GM18909 (cell line): ENCODE measurements at regions not wholly inside any gene's neighbourhood (a gene's known extent, or its start where the extent isn't known, plus 50 kb on each side); places are given as distances from the start of the nearest gene placed in this dataset.
A peak's percentile ranks its signal among the peaks of the same experiment; 100 is the strongest.

Experiments used
- ATAC-seq: cut with Tn5 transposase; IDR thresholded peaks from one replicate; pipeline ENCODE4 v1.9.1; 2021; ENCODE audit warnings: mild to moderate bottlenecking; ENCODE audit not compliant: unreplicated experiment, poor library complexity

- ATAC-seq = no peak
Observed at GRCh38 chr7:132672200-132672990, 96.1 kb upstream of the PLXNA4 start.

DNA sequence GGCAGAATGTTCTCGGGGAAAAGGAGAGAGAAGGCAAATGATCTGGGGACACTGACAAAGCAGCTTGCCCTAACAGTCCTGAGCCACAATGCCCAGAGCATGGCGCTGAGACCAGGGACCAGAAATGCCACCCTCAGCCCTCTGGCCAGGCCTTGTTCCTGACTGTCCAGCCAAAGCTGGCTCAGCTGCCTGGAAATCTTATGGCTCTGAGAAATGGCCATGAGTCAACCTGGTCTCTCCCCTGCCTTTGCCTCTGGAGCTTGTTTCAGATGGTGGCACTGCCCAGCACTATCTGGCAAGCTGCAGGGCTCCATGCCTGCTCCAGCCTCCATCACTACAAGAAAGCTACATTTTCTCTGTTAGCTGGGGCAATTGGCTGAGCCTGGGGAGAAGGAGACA is 90.5 kb upstream of the PLXNA4 start:
- no peak for ATAC-seq

DNA sequence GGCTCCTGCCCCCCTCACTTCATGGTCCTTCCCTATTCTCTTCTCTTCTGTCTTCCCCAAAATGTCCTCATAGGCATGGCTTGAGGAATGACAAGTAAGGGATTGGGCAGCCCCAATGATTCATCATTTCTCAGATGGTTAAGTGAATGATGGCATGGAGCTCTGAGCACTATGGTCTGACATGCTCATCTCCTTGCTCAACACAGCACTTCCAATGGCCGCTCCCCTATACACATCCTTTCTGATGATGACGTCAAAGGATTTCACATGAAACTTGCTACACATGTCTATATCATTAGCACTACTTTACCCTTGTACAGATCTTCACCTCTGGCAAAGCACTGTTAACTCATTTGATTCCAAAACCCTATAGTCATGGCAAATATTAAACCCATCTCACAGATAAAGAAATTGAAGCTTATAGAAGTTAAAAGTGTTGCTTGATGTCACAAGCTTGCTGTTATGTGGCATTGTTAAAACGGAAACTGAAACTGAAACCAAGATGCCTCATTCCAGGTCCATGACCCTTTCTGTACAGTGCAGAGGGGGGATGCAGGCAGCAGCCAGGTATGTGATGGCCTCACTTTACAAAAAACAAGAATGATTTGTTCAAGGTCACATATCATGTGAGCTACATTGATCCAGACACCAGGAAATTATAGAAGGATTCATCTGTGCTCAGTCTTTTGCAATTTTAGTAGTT is 90.0 kb upstream of the PLXNA4 start:
- ATAC-seq = no peak

DNA sequence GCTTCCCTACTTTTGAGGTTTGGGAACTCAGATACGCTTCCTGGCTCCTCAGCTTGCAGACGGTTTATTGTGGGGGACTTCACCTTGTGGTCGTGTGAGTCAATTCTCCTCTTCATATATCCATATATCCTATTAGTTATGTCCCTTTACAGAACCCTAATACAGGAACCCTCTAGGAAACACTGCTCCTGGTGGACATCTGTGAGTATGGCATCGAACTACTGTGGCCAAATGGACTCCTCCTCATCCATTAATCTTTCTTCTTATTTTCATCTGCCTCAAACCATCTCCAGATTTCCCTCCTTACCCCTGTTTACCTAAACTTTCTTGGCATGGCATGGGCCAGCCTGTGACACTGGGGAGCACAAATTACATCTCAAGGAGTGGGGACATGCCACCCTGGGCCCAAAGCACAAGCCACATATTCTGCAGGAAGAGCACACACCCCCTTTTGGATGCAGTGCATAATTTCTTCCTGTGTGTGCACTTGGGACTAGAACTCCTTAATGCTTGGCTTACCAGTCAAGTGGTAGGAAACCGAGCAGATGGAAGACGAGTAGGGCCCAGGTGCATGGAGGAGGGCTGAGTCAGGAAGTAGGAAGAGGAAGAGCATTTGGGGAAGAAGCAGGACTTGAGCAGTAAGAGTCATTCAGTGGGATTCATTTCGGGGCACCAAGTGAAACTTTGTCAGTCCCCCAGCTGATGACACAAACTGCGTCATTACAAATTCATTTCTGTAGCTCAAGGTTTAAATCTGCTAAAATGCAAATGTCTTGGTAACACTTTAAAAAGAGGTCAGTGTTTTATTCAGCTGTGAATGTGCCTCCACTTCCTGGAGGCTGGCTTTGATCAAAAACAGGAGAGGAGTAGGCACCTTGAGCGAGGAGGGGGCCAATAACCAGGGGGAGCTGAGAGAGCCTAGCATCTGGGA is 80.8 kb upstream of the PLXNA4 start:
- ATAC-seq = no peak

DNA sequence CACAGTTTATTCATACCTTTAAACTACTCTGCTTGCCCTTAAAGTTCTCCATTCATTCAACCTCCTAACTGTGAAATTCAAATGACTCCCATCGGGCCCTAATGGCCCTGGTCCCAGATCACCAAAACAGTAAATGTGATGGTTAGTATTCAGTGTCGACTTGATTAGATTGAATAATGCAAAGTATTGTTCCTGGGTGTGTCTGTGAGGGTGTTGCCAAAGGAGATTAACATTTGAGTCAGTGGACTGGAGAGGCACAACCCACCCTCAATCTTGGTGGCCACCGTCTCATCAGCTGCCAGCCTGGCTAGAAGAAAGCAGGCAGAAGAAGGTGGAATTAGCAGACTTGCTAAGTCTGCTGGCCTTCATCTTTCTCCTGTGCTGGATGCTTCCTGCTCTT is 80.1 kb upstream of the PLXNA4 start:
- ATAC-seq = no peak

DNA sequence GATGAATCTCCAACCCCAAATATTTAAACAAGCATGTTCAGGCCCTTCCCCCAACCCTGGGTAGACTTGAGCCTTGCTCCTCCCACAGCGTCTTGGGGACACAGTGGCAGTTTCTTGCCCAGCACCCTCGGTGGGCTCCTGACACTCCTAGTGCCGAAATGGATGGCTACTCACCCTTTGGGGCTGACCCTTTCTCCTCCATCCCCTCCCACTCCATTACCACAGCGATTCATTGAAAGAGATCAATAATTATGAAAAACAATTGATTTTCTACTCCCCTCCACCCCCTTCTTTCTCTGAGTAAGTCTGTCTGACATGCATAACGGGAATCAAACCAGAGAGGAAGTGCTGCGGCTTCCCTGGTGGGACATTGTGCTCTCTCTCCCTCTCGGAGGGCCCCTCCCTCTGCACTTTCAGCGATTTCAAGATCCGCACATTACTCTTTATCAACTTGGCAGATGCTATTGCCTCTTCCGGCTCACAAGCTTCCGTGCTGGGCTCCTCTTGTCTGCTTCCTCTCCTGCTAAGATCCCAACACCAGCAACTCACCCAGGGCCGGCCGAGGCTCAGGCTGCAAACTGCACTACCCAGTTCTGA is 79.0 kb upstream of the PLXNA4 start:
- ATAC-seq = peak; percentile 46

DNA sequence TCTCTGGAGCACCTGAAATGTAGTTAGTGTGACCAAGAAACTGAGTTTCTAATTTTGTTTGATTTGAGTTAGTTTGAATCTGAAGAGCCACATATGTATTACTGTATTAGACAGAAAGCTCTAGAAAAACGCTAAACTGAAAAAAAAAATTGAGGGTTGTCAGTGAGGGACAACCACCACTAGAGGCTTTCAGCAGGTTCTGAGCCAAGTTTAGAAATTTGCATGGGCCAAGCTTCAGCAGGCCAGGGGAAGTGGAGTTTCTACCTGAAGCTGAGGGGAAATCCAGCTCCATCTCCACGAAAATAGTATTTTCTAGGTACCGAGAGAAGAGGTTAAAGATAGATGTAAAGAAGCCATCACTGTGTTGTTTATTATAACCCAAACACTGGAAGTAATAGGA is 77.9 kb upstream of the PLXNA4 start:
- ATAC-seq = peak; percentile 78

DNA sequence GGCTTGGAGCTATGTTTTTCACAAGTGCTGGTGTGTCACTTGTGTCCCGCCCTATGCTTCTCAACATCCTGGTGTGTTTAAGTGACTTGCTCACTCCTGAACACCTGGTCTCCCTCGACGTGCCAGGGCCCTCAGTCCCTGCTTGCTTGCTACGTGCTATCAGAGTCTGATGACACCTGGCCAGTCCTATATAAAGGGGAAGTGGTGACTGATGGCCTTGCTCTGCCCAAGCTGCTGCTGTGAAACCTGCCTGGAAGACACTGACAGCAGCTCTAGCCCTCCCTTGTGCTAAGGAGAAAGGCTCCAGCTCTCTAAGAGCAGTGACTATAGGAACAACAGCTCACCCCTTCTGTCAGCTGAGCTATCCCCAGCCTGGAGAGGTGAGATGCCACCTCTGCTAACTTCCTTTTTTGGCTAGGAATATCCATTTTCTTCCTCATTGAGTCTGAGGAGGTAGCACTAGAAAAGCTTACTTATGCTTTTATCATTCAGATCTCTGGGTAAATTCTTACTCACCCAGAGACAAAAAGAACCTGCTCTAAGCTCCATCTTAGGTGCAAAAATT is 77.2 kb upstream of the PLXNA4 start:
- ATAC-seq = peak; percentile 62

DNA sequence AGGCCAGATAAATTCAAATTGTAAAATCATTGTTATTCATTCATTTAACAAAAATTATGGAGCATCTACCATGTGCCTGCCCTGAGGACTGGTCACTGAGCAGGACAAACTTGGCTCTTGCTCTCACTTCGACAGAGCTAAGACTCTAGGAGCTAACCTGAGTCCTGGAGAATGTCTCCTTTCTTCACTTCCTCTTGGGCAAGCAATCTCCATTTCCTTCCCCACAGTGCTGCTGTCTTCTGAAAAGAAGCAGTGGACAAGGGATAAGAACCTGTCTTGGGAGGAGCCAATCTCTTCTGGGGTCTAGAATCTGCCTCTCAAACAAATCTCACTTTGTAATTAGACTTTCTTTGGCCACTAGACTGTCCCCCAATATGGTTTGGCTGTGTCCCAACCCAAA is 76.2 kb upstream of the PLXNA4 start:
- ATAC-seq = no peak

GRCh38 chr7:132650498-132650897 is 74.2 kb upstream of the PLXNA4 start:
- no peak for ATAC-seq

DNA sequence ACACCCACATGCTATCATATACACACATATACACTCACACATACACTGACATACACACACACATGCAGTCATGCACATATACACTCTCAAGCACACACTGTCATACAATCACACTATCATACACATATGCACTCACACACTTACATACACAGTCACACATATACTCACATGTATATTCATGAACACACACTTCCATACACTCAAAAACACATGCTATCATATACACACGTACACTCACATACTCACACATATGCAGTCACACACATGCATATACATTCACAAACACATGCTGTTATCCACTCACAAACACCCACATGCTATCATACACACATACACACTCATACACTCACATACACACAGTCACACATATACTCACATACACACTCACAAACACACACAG is 71.0 kb upstream of the PLXNA4 start:
- no peak for ATAC-seq

- no peak for ATAC-seq
Observed at GRCh38 chr7:132646052-132646451, 69.8 kb upstream of the PLXNA4 start.

- no peak for ATAC-seq
Observed at GRCh38 chr7:132643302-132643701, 67.0 kb upstream of the PLXNA4 start.

- ATAC-seq = no peak
Observed at GRCh38 chr7:132641238-132641637, 65.0 kb upstream of the PLXNA4 start.

DNA sequence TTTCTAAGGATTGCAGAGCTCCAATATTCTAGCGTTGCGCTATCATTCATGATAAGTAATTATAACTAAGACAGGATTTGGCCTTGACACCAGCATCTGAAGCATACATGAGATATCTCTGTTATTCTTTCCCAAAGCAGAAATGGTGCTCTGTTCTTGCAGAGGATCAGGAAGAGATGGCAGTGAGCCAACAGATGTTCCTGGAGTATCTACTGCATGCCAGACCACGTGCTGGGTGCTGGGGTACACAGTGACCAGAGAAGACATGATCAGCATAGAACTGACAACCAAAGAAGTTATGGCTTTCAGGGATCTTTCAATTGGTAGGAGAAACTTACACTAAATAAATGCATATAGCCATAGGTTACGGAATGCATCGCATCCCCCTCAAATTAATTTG is 63.7 kb upstream of the PLXNA4 start:
- ATAC-seq = no peak

GRCh38 chr7:132638000-132638399 is 61.7 kb upstream of the PLXNA4 start:
- no peak for ATAC-seq

DNA sequence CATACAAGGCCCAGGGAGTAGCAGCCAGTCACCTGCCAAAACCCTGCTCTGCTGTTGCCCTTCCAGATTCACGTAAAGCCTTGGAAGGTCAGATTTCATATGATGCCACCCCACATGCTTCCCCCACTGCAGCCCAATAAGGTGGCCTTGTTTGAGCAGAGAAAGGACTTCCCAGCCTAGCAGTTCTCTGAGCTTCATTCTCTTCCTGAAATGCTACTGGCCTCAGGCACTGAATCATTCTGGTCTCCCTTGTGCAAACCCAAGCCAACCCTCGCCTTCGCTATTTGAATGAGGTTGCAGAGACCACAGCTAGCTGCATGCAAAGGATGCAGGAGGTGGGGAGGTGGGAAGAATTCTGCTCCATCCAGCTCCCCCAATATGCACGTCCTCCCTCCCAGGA is 60.3 kb upstream of the PLXNA4 start:
- ATAC-seq = no peak

GRCh38 chr7:132635127-132635526 is 58.9 kb upstream of the PLXNA4 start:
- no peak for ATAC-seq

DNA sequence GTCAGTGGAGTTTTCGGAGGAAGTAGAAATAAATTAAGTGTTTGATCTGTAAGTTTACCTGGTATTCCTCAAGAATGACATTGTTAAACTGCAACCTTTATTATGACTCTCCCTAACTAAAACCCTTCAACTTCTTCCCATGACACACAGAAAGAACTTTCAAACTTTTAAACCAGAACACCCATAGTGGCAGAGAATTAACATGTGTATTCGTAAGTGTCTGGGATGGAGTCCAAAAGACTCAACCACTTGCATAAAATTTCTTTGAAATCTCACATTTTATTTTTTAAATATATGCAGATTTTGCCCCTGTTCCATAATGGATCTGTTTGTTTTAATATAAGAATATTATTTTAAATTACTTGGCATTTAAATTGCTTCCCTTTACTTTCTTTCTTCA is 54.6 kb upstream of the PLXNA4 start:
- no peak for ATAC-seq
